Parathyroid adenoma (tissue), 2 donors: ENCODE measurements at regions not wholly inside any gene's neighbourhood (a gene's known extent, or its start where the extent isn't known, plus 50 kb on each side); places are given as distances from the start of the nearest gene placed in this dataset.
"Not testable (repeated sequence)": the region's sequence is repeated elsewhere in the genome, so short reads cannot be mapped to it uniquely, and the experiment has no call there.

Experiments used
- H2AFZ ChIP-seq: fragments of 300-600 bp; sonication (generic); one replicate; pipeline ENCODE4 v1.7.0; 2017; ENCODE audit warnings: antibody characterized with exemption, mild to moderate bottlenecking
- H3K27ac ChIP-seq: fragments of 300-600 bp; sonication (generic); one replicate; pipeline ENCODE4 v1.7.0; 2017
- H3K27me3 ChIP-seq: fragments of 300-600 bp; sonication (generic); one replicate; pipeline ENCODE4 v1.7.0; 2017; ENCODE audit warnings: low read length; ENCODE audit not compliant: control insufficient read depth, insufficient read depth
- H3K36me3 ChIP-seq: fragments of 300-600 bp; sonication (generic); one replicate; pipeline ENCODE4 v1.7.0; 2017; ENCODE audit warnings: low read length; ENCODE audit not compliant: control insufficient read depth, insufficient read depth
- H3K4me1 ChIP-seq: fragments of 300-600 bp; sonication (generic); one replicate; pipeline ENCODE4 v1.7.0; 2017; ENCODE audit warnings: control low read depth
- H3K4me2 ChIP-seq: fragments of 300-600 bp; sonication (generic); one replicate; pipeline ENCODE4 v1.7.0; 2017; ENCODE audit warnings: low read length
- H3K4me3 ChIP-seq: fragments of 300-600 bp; sonication (generic); one replicate; pipeline ENCODE4 v1.7.0; 2017; ENCODE audit warnings: low read depth, low read length
- H3K79me2 ChIP-seq: fragments of 300-600 bp; sonication (generic); one replicate; pipeline ENCODE4 v1.7.0; 2017; ENCODE audit warnings: control low read depth
- H3K9ac ChIP-seq: fragments of 300-600 bp; sonication (generic); one replicate; pipeline ENCODE4 v1.7.0; 2017; ENCODE audit warnings: mild to moderate bottlenecking
- H3K9me3 ChIP-seq: fragments of 300-600 bp; sonication (generic); one replicate; pipeline ENCODE4 v1.7.0; 2017; ENCODE audit warnings: low read length; ENCODE audit not compliant: control insufficient read depth
- TF ChIP-seq, protein P1 (sequence below): fragments of 300-600 bp; sonication (generic); IDR thresholded peaks from one replicate; pipeline ENCODE4 v1.7.0; 2017; ENCODE audit warnings: antibody characterized with exemption, mild to moderate bottlenecking
- donor health status: primary hyperparathyroidism.

DNA sequence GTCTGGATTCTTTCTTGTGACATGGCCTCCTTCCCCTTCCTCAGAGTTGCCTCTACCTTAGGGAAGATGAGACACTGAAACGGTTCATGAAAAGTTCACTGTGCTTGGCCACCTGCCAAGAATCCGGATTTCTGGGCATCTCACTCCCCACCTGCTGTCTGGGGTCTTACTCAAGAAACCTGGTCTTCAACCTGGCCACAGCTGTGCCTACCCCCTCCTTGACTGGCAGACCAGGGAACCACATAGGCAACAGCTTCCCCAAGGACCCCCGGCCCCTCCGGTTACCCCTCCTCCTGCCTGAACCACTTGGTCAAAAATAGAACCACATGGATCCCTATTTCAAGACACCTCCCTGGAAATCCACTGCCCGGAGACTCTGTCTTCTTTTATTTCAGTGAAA lies 58.7 kb upstream of the NANOS1 start:
- Histone ChIP-seq H2AFZ (no peak overlapping the region), H3K4me1 (no peaks in the 10 kb centered on the region), H3K27ac (no peak overlapping the region), H3K9me3 (no peaks in the 10 kb centered on the region), H3K4me3 (no peak overlapping the region), H3K79me2 (no peaks in the 10 kb centered on the region), H3K36me3 (no peaks in the 10 kb centered on the region), H3K4me2 (no peak overlapping the region), H3K27me3 (no peaks in the 10 kb centered on the region), H3K9ac (no peak overlapping the region)
- TF ChIP-seq, protein P1, sequence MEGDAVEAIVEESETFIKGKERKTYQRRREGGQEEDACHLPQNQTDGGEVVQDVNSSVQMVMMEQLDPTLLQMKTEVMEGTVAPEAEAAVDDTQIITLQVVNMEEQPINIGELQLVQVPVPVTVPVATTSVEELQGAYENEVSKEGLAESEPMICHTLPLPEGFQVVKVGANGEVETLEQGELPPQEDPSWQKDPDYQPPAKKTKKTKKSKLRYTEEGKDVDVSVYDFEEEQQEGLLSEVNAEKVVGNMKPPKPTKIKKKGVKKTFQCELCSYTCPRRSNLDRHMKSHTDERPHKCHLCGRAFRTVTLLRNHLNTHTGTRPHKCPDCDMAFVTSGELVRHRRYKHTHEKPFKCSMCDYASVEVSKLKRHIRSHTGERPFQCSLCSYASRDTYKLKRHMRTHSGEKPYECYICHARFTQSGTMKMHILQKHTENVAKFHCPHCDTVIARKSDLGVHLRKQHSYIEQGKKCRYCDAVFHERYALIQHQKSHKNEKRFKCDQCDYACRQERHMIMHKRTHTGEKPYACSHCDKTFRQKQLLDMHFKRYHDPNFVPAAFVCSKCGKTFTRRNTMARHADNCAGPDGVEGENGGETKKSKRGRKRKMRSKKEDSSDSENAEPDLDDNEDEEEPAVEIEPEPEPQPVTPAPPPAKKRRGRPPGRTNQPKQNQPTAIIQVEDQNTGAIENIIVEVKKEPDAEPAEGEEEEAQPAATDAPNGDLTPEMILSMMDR = no peak

DNA sequence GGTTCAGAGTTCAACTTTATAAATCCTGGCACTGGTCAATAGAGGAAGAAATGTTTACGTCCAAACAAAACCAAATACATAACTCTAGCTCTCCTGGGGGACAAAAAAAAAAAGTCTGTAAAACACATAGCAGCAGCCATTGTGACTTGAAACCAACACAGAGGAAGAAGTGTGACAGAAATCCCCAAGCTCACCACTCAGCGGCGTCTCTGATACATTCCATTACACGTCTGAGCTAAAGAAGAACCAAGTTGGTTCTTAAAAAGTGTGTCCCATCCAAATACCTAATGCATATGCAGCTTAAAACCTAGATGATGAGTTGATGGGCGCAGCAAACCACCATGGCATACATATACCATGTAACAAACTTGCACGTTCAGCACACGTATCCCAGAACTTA lies 58.3 kb upstream of the NANOS1 start:
- TF ChIP-seq, protein P1 = no peak
- Histone ChIP-seq H3K36me3 (no peaks in the 10 kb centered on the region), H3K9ac (no peak overlapping the region), H3K4me2 (no peak overlapping the region), H3K27me3 (no peaks in the 10 kb centered on the region), H2AFZ (no peak overlapping the region), H3K4me1 (no peaks in the 10 kb centered on the region), H3K27ac (no peak overlapping the region), H3K79me2 (no peaks in the 10 kb centered on the region), H3K9me3 (no peaks in the 10 kb centered on the region), H3K4me3 (no peak overlapping the region)

DNA sequence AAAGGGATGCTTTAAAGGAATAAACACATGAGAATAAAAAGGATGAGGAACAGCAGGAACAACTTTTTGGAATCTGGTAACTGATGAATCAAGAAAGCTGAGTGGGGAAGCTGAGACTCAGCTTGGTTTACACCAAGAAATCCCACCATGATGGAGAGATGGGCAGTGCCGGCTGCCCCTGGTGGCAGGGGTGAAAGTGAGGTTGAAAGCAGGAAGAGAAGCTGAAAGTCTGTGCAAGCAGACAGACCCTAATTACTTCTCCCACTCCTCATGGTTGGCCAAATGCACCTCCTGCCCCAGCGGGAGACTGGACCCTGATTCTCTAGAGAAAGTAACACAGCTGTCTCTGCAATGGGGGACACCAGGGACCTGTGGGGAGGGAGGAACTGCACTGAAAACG lies 57.6 kb upstream of the NANOS1 start:
- H3K4me1 ChIP-seq = no peaks in the 10 kb centered on the region
- H3K27ac ChIP-seq = no peak overlapping the region
- no peaks in the 10 kb centered on the region for H3K79me2 ChIP-seq

DNA sequence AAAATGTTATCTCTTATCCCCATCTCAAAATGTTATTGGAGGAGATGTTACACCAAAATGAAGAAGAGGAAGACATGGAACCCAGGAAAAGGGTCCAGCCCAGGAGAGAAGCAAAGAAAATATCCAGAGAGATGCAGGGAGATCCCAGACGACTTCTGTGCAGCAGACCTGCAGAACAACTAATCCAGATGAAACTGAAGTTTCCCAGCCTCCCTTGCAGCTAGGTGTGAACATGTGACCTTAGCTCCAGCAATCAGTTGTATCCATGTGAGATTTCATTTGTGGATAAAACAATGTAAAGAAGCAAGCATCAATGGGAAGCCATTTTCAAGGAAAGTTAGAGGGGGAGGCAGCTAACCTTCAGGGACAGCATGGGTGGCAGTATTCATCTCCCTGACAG lies 55.8 kb upstream of the NANOS1 start:
- no peaks in the 10 kb centered on the region for H3K27me3 ChIP-seq
- H3K79me2 ChIP-seq = no peaks in the 10 kb centered on the region
- H3K4me3 ChIP-seq = no peak overlapping the region
- H3K4me1 ChIP-seq = no peaks in the 10 kb centered on the region
- no peaks in the 10 kb centered on the region for H3K36me3 ChIP-seq
- no peak overlapping the region for H3K27ac ChIP-seq
- H2AFZ ChIP-seq = no peak overlapping the region
- no peak overlapping the region for H3K9ac ChIP-seq
- H3K4me2 ChIP-seq = no peak overlapping the region
- TF ChIP-seq, protein P1 = no peak
- no peaks in the 10 kb centered on the region for H3K9me3 ChIP-seq

More for the DNA sequence above, 57.6 kb upstream of the NANOS1 start:
- Histone ChIP-seq H2AFZ (no peak overlapping the region), H3K4me2 (no peak overlapping the region), H3K9me3 (no peaks in the 10 kb centered on the region), H3K36me3 (no peaks in the 10 kb centered on the region), H3K4me3 (no peak overlapping the region), H3K27me3 (no peaks in the 10 kb centered on the region), H3K9ac (no peak overlapping the region)
- TF ChIP-seq, protein P1 = no peak

DNA sequence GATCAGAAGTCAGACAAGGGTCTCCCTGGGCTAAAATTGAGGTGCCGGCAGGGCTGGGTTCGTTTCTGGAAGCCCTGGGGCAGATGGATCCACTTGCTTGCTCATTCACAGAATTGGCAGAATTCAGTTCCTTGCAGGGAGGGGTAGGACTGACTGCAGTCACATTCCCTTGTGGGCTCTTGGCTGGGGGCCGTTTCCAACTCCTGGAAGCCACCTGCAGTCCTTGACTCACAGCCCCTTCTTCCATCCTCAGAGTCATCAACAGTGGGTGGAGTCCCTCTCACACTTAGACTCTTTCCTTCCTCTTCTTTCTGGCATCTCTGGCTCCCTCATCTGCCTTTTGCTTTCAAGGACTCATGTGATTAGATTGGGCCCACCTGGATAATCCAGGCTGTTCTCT lies 54.6 kb upstream of the NANOS1 start:
- TF ChIP-seq, protein P1 = no peak
- Histone ChIP-seq H3K27ac (no peak overlapping the region), H3K36me3 (no peaks in the 10 kb centered on the region), H3K4me3 (no peak overlapping the region), H2AFZ (no peak overlapping the region), H3K79me2 (no peaks in the 10 kb centered on the region), H3K9me3 (no peaks in the 10 kb centered on the region), H3K4me1 (no peaks in the 10 kb centered on the region), H3K9ac (no peak overlapping the region), H3K27me3 (no peaks in the 10 kb centered on the region), H3K4me2 (no peak overlapping the region)

DNA sequence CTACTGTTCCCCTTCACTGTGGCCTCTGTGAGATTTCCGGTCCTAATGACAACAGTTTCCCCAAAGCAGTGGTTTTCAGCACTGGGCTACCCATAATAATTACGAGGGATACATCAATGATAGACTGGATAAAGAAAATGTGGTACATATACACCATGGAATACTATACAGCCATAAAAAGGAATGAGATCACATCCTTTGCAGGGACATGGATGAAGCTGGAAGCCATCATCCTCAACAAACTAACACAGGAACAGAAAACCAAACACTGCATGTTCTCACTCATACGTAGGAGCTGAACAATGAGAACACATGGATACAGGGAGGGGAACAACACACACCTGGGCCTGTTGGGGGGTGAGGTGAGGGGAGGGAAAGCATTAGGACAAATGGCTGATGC lies 53.3 kb upstream of the NANOS1 start:
- not testable (repeated sequence) for H3K4me1 ChIP-seq, H3K27ac ChIP-seq, H3K36me3 ChIP-seq, H3K9me3 ChIP-seq, H3K9ac ChIP-seq, H3K27me3 ChIP-seq, H3K79me2 ChIP-seq, H2AFZ ChIP-seq, H3K4me2 ChIP-seq, H3K4me3 ChIP-seq
